ENCODE measurements at regions not wholly inside any gene's neighbourhood (a gene's known extent, or its start where the extent isn't known, plus 50 kb on each side); places are given as distances from the start of the nearest gene placed in this dataset.

DNA sequence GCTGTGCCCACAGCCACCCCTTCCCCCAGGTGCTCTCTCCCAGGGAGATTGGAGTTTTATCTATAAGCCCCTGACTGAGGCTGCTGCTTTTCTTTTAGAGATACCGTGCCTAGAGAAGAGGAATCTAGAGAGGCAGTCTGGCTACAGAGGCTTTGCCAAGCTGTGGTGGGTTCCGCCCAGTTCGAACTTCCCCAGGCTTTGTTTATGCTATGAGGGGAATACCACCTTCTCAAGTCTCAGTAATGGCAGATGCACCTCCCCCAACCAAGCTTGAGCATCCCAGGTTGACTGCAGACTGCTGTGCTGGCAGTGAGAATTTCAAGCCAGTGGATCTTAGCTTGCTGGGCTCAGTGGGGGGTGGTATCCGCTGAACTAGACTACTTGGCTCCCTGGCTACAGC, 157.4 kb downstream of the CAAP1 start:
- Histone ChIP-seq H3K4me1 (ENCODE audit: control insufficient read depth in 5 of 5, insufficient read depth in 5 of 5, low read length in 5 of 5) (no peaks in the 10 kb centered on the region), H3K9me3 (ENCODE audit: control insufficient read depth in 4 of 4, insufficient read depth in 3 of 4, low read length in 3 of 4) (peaks cover 0 to 1% (median 0%) of the 10 kb centered on the region in 4 donors), H3K27ac (ENCODE audit: low read depth in 1 of 2, low read length in 1 of 2) (no peak overlapping the region), H3K36me3 (ENCODE audit: control insufficient read depth in 4 of 4, insufficient read depth in 4 of 4, low read length in 4 of 4) (no peaks in the 10 kb centered on the region), H3K27me3 (ENCODE audit: control insufficient read depth in 3 of 3, insufficient read depth in 3 of 3, low read length in 2 of 3) (no peaks in the 10 kb centered on the region), H3K9ac (ENCODE audit: insufficient read depth in 1 of 2, low read length in 2 of 2) (no peak overlapping the region), H3K4me3 (no peak overlapping the region)
- DNase-seq (no peak), ATAC-seq (ENCODE audit: insufficient read depth, low FRiP score) (no peak)
- TF ChIP-seq, protein P1, sequence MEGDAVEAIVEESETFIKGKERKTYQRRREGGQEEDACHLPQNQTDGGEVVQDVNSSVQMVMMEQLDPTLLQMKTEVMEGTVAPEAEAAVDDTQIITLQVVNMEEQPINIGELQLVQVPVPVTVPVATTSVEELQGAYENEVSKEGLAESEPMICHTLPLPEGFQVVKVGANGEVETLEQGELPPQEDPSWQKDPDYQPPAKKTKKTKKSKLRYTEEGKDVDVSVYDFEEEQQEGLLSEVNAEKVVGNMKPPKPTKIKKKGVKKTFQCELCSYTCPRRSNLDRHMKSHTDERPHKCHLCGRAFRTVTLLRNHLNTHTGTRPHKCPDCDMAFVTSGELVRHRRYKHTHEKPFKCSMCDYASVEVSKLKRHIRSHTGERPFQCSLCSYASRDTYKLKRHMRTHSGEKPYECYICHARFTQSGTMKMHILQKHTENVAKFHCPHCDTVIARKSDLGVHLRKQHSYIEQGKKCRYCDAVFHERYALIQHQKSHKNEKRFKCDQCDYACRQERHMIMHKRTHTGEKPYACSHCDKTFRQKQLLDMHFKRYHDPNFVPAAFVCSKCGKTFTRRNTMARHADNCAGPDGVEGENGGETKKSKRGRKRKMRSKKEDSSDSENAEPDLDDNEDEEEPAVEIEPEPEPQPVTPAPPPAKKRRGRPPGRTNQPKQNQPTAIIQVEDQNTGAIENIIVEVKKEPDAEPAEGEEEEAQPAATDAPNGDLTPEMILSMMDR (IDR thresholded peaks at IDR 0.05; ENCODE audit: control extremely low read depth, extremely low read depth): no peak
- WGBS, 2 donors: 83 to 91% methylated on average over 4 of the region's 4 CpGs

DNA sequence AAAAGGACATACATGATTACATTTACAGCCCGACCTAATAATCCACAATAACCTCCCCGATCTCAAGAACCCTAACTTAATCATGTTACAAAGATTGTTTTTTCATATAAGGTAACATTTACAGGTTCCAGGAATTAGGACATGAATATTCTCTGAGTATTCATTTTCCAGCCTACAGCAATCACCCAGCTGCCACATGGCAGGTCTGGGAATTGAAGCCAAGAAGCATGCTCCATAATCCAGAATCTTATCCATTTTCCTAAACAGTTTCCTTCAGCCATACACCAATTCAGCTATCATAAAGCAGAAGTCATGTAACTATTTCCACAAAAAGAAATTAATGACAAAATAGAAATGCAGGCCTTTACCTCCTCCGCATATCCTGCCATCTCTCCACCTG, 163.4 kb downstream of the CAAP1 start:
- TF ChIP-seq, protein P1 (IDR thresholded peaks at IDR 0.05; ENCODE audit: control extremely low read depth, extremely low read depth): no peak
- H3K27me3 ChIP-seq (ENCODE audit: control insufficient read depth in 3 of 3, insufficient read depth in 3 of 3, low read length in 2 of 3): peaks cover 0 to under 1% (median 0%) of the 10 kb centered on the region in 3 donors
- DNase-seq (no peak), ATAC-seq (ENCODE audit: insufficient read depth, low FRiP score) (no peak)
- no peak overlapping the region for H3K27ac ChIP-seq (ENCODE audit: low read depth in 1 of 2, low read length in 1 of 2)
- H3K4me3 ChIP-seq: no peak overlapping the region
- no peaks in the 10 kb centered on the region for H3K4me1 ChIP-seq (ENCODE audit: control insufficient read depth in 5 of 5, insufficient read depth in 5 of 5, low read length in 5 of 5)
- WGBS, 2 donors: 93% methylated on average over 3 of the region's 3 CpGs
- H3K9me3 ChIP-seq (ENCODE audit: control insufficient read depth in 4 of 4, insufficient read depth in 3 of 4, low read length in 3 of 4): no peaks in the 10 kb centered on the region
- H3K9ac ChIP-seq (ENCODE audit: insufficient read depth in 1 of 2, low read length in 2 of 2): no peak overlapping the region
- no peaks in the 10 kb centered on the region for H3K36me3 ChIP-seq (ENCODE audit: control insufficient read depth in 4 of 4, insufficient read depth in 4 of 4, low read length in 4 of 4)

DNA sequence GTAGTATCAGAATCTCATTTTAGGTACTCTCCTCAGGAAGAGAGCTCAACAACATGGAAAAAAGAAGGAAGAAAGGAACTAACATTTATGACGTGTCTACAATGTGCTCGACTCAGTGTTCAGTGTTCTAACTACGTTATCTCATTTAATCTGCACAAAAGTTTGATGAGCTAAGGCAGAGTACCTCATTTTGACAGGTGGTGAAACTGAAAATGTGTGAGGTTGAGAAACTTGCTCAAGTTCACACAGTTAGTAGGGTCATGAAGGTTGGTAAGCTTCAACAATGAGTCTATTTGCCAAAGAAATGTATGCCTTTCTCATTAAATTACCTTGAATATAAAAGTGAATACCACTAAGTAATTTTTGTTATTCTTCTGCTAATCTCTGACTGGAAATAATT, 165.1 kb downstream of the CAAP1 start:
- no peak overlapping the region for H3K9ac ChIP-seq (ENCODE audit: insufficient read depth in 1 of 2, low read length in 2 of 2)
- DNase-seq: no peak
- no peak overlapping the region for H3K27ac ChIP-seq (ENCODE audit: low read depth in 1 of 2, low read length in 1 of 2)
- H3K4me3 ChIP-seq: no peak overlapping the region
- no peaks in the 10 kb centered on the region for H3K36me3 ChIP-seq (ENCODE audit: control insufficient read depth in 4 of 4, insufficient read depth in 4 of 4, low read length in 4 of 4)
- WGBS, 2 donors: 81 to 87% methylated on average over 3 of the region's 3 CpGs
- TF ChIP-seq, protein P1 (IDR thresholded peaks at IDR 0.05; ENCODE audit: control extremely low read depth, extremely low read depth): no peak
- no peaks in the 10 kb centered on the region for H3K9me3 ChIP-seq (ENCODE audit: control insufficient read depth in 4 of 4, insufficient read depth in 3 of 4, low read length in 3 of 4)
- peaks cover 0 to 2% (median 0%) of the 10 kb centered on the region in 5 donors for H3K4me1 ChIP-seq (ENCODE audit: control insufficient read depth in 5 of 5, insufficient read depth in 5 of 5, low read length in 5 of 5)
- peaks cover 0 to 2% (median 0%) of the 10 kb centered on the region in 3 donors for H3K27me3 ChIP-seq (ENCODE audit: control insufficient read depth in 3 of 3, insufficient read depth in 3 of 3, low read length in 2 of 3)
- ATAC-seq (ENCODE audit: insufficient read depth, low FRiP score): no peak

DNA sequence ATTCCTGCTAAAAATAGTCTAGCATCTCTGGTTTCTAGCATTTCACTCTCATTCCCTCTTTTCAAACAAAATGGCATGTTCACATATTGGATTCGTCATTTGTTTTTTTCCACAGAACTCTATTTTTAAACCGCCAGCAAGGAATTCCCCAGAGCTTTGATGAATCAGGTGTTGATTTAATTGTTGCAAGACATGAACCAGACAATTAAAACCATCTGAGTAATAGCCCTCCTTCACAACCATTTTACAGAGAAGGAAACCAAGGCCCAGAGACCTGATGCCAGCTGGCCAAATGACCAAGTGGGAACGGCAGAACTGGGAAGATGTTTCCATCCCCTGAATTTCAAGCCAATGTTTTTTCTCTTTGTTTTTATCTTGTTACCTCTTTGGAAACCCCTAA, 167.0 kb downstream of the CAAP1 start:
- 37 to 49% methylated on average over 3 of the region's 3 CpGs for WGBS, 2 donors
- H3K9me3 ChIP-seq (ENCODE audit: control insufficient read depth in 4 of 4, insufficient read depth in 3 of 4, low read length in 3 of 4): no peaks in the 10 kb centered on the region
- H3K27me3 ChIP-seq (ENCODE audit: control insufficient read depth in 3 of 3, insufficient read depth in 3 of 3, low read length in 2 of 3): peaks cover 0 to 2% (median 0%) of the 10 kb centered on the region in 3 donors
- H3K36me3 ChIP-seq (ENCODE audit: control insufficient read depth in 4 of 4, insufficient read depth in 4 of 4, low read length in 4 of 4): no peaks in the 10 kb centered on the region
- peaks cover 0 to 4% (median 0%) of the 10 kb centered on the region in 5 donors for H3K4me1 ChIP-seq (ENCODE audit: control insufficient read depth in 5 of 5, insufficient read depth in 5 of 5, low read length in 5 of 5)
- no peak for ATAC-seq (ENCODE audit: insufficient read depth, low FRiP score)
- no peak overlapping the region for H3K9ac ChIP-seq (ENCODE audit: insufficient read depth in 1 of 2, low read length in 2 of 2)
- TF ChIP-seq, protein P1 (IDR thresholded peaks at IDR 0.05; ENCODE audit: control extremely low read depth, extremely low read depth): no peak
- DNase-seq: no peak
- H3K27ac ChIP-seq (ENCODE audit: low read depth in 1 of 2, low read length in 1 of 2): no peak overlapping the region
- H3K4me3 ChIP-seq: no peak overlapping the region

Data from lung (tissue), 11 donors.